Tibial artery (tissue), 4 donors: ENCODE measurements at regions not wholly inside any gene's neighbourhood (a gene's known extent, or its start where the extent isn't known, plus 50 kb on each side); places are given as distances from the start of the nearest gene placed in this dataset.

ENCODE experiments used
- DNase-seq, 2 donors: peaks; one replicate each; pipeline ENCODE4 v3.0.0-alpha.2; 2019
- H3K27ac ChIP-seq, 2 donors: fragments of 200-600 bp; sonication (generic) in 1 of 2; 1 replicate in 1 of 2; 2 replicates in 1 of 2; pipeline ENCODE4 v1.5.1; 2018 to 2019; ENCODE audit warnings: mild to moderate bottlenecking in 1 of 2
- H3K27me3 ChIP-seq, 2 donors: fragments of 200-600 bp; sonication (generic) in 1 of 2; one replicate each; pipeline versions ENCODE4 v1.5.1 to v1.6.0; 2016 to 2019
- H3K36me3 ChIP-seq, 3 donors: fragments of 200-600 bp; sonication (generic) in 2 of 3; one replicate each; pipeline ENCODE4 v1.5.1; 2016 to 2019; ENCODE audit warnings: mild to moderate bottlenecking in 2 of 3
- H3K4me1 ChIP-seq, 4 donors: fragments of 200-600 bp; sonication (generic) in 2 of 4; 1 replicate in 3 of 4; 2 replicates in 1 of 4; pipeline ENCODE4 v1.5.1; 2016 to 2019
- H3K4me3 ChIP-seq, 2 donors: fragments of 200-600 bp; sonication (generic) in 1 of 2; 1 replicate in 1 of 2; 2 replicates in 1 of 2; pipeline ENCODE4 v1.5.1; 2018 to 2019; ENCODE audit warnings: mild to moderate bottlenecking in 2 of 2
- H3K9me3 ChIP-seq, 3 donors: fragments of 200-600 bp; sonication (generic) in 1 of 3; one replicate each; pipeline ENCODE4 v1.5.1; 2016 to 2019
- intact Hi-C: fragments of 100-400 bp; cut with DNase I; formaldehyde crosslinking; loops from one replicate; pipeline ENCODE4 v1.15.0; 2023; ENCODE audit warnings: low total_unique reads
- TF ChIP-seq, protein P1 (sequence below), 2 experiments: fragments of 200-600 bp in 1 of 2; fragments of 450-650 bp in 1 of 2; IDR thresholded peaks; one replicate each; pipeline ENCODE4 v1.5.1; 2017 to 2019; ENCODE audit warnings: antibody characterized with exemption in 2 of 2, mild to moderate bottlenecking in 1 of 2, moderate library complexity in 1 of 2

DNA sequence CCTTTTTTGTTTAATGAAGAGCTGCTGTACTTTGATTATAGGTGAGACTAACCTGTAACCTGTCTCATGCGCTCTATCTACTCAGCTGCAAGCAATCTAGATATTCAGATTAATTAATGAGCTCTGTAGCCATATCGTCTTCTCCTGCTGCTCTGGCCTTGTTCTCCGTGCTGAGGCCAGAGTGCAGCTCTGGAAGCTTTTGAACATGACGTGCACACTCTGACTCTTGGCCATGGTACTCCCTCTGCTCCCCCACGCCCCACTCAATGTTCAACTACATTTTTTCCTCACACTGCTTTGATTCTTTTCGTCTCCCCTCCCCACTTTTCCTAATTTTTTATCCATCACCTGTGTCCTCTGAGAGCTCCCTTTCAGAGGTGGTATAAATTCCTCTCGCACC lies 751.8 kb downstream of the FGF9 start:
- no peak overlapping the region for H3K27ac ChIP-seq
- no peaks in the 10 kb centered on the region for H3K4me1 ChIP-seq
- TF ChIP-seq, protein P1, sequence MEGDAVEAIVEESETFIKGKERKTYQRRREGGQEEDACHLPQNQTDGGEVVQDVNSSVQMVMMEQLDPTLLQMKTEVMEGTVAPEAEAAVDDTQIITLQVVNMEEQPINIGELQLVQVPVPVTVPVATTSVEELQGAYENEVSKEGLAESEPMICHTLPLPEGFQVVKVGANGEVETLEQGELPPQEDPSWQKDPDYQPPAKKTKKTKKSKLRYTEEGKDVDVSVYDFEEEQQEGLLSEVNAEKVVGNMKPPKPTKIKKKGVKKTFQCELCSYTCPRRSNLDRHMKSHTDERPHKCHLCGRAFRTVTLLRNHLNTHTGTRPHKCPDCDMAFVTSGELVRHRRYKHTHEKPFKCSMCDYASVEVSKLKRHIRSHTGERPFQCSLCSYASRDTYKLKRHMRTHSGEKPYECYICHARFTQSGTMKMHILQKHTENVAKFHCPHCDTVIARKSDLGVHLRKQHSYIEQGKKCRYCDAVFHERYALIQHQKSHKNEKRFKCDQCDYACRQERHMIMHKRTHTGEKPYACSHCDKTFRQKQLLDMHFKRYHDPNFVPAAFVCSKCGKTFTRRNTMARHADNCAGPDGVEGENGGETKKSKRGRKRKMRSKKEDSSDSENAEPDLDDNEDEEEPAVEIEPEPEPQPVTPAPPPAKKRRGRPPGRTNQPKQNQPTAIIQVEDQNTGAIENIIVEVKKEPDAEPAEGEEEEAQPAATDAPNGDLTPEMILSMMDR (IDR thresholded peaks at IDR 0.05) = no peak
- no peak overlapping the region for H3K4me3 ChIP-seq
- H3K36me3 ChIP-seq = no peaks in the 10 kb centered on the region
- no peak for DNase-seq
- intact Hi-C loops = no loop called here
- H3K9me3 ChIP-seq = no peaks in the 10 kb centered on the region
- H3K27me3 ChIP-seq = no peaks in the 10 kb centered on the region

DNA sequence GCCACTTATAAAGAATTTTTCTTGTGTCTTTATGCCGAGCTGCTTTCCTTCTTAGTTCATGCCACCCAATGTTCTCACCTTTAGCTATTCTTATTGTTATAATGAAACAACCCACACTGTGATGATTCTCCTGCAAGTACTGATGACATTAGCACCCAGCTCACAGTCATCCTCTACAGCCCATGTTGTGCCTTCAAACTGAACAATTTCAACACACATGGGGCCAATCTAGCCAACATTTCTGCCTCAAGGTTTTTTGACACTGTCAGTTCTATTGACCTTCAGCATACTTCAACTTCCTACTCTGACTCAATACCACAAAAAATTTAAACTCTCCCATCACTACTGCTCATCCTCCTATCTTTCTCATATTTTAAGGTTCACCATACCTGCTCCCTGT lies 752.4 kb downstream of the FGF9 start:
- intact Hi-C loops = no loop called here
- no peak for DNase-seq
- Histone ChIP-seq H3K36me3 (no peaks in the 10 kb centered on the region), H3K27me3 (no peaks in the 10 kb centered on the region), H3K27ac (no peak overlapping the region), H3K9me3 (no peaks in the 10 kb centered on the region), H3K4me1 (no peaks in the 10 kb centered on the region), H3K4me3 (no peak overlapping the region)
- TF ChIP-seq, protein P1 (IDR thresholded peaks at IDR 0.05) = no peak

GRCh38 chr13:22425087-22425486 lies 754.2 kb downstream of the FGF9 start:
- intact Hi-C loops = no loop called here
- H3K36me3 ChIP-seq = no peaks in the 10 kb centered on the region
- H3K4me1 ChIP-seq = no peaks in the 10 kb centered on the region
- no peaks in the 10 kb centered on the region for H3K9me3 ChIP-seq
- H3K27ac ChIP-seq = no peak overlapping the region
- DNase-seq = no peak
- TF ChIP-seq, protein P1 (IDR thresholded peaks at IDR 0.05) = no peak
- H3K4me3 ChIP-seq = no peak overlapping the region
- no peaks in the 10 kb centered on the region for H3K27me3 ChIP-seq

DNA sequence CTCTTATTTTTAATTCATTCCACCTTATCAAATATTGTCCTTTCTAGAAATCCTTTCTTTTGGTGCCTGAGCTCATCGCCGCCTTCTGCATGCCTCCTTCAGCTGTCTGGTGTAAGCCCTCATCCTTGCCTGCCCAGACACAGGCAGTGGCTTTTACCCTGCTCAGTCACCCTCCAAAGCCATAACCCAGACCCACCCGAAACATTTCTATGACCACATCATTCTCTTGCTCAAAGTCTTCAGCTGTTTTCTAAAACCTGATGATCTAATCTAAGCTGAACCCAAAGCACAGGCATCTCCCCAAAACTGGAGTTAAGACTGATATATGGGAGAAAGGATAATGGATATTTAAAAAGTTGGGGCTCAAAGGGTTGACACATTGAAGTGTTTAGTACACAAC lies 753.7 kb upstream of the SGCG start:
- H3K4me1 ChIP-seq = no peaks in the 10 kb centered on the region
- H3K27me3 ChIP-seq = no peaks in the 10 kb centered on the region
- no peak overlapping the region for H3K4me3 ChIP-seq
- TF ChIP-seq, protein P1 (IDR thresholded peaks at IDR 0.05) = no peak
- H3K36me3 ChIP-seq = no peaks in the 10 kb centered on the region
- H3K27ac ChIP-seq = no peak overlapping the region
- no peak for DNase-seq
- intact Hi-C loops = no loop called here
- no peaks in the 10 kb centered on the region for H3K9me3 ChIP-seq

DNA sequence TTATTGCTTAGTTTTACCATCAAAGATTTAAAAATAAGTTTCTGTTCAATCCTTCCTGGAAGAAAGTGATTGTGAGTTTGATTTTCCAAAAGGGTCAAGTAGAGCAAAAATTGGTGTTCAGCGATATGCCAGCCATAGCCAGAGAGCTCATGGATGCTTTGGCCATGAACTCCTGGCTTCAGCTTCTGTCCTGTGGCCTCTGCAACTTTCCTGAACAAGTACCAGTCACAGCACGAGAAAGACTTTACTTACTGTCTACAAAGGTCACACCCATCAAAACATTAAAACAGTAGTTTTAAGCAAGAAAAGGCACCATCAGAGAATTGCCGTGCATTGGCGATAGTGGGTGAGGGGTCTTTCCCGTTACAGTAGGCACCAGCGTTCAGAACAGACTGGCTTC lies 753.0 kb upstream of the SGCG start:
- Histone ChIP-seq H3K36me3 (no peaks in the 10 kb centered on the region), H3K27ac (no peak overlapping the region), H3K27me3 (no peaks in the 10 kb centered on the region), H3K4me3 (no peak overlapping the region), H3K9me3 (no peaks in the 10 kb centered on the region), H3K4me1 (no peaks in the 10 kb centered on the region)
- no peak for DNase-seq
- TF ChIP-seq, protein P1 (IDR thresholded peaks at IDR 0.05) = no peak
- intact Hi-C loops = no loop called here

GRCh38 chr13:22428188-22428828 lies 752.5 kb upstream of the SGCG start:
- Histone ChIP-seq H3K4me3 (no peak overlapping the region), H3K27me3 (no peaks in the 10 kb centered on the region), H3K9me3 (no peaks in the 10 kb centered on the region), H3K27ac (no peak overlapping the region), H3K36me3 (no peaks in the 10 kb centered on the region), H3K4me1 (no peaks in the 10 kb centered on the region)
- TF ChIP-seq, protein P1 (IDR thresholded peaks at IDR 0.05) = no peak
- intact Hi-C loops = no loop called here
- DNase-seq = no peak
